Gastrocnemius medialis (tissue), 4 donors: ENCODE measurements at regions not wholly inside any gene's neighbourhood (a gene's known extent, or its start where the extent isn't known, plus 50 kb on each side); places are given as distances from the start of the nearest gene placed in this dataset.

Experiments
- CTCF ChIP-seq, 5 experiments: fragments of 450-650 bp in 3 of 5; fragments of 200-600 bp in 2 of 5; sonication (generic) in 2 of 5; IDR thresholded peaks in 4 of 5; conservative IDR thresholded peaks in 1 of 5; 1 replicate in 4 of 5; 2 replicates in 1 of 5; pipeline ENCODE4 v1.5.1; 2016 to 2019; ENCODE audit warnings: antibody characterized with exemption in 5 of 5, mild to moderate bottlenecking in 3 of 5, moderate library complexity in 3 of 5
- POLR2A ChIP-seq, 2 donors: fragments of 450-650 bp; IDR thresholded peaks; one replicate each; pipeline ENCODE4 v1.6.1; 2017; ENCODE audit warnings: antibody characterized with exemption in 2 of 2, mild to moderate bottlenecking in 2 of 2, moderate library complexity in 2 of 2

- TF ChIP-seq CTCF (IDR thresholded peaks at IDR 0.05 in 4 of 5, conservative IDR thresholded peaks at IDR 0.05 in 1 of 5) (no peak), POLR2A (IDR thresholded peaks at IDR 0.05) (no peak)
Observed at GRCh38 chr13:100746953-100747683, 72.5 kb upstream of the TMTC4 start.
